Sigmoid colon (tissue), 6 donors: ENCODE measurements at regions not wholly inside any gene's neighbourhood (a gene's known extent, or its start where the extent isn't known, plus 50 kb on each side); places are given as distances from the start of the nearest gene placed in this dataset.

Experiments used
- DNase-seq: peaks from one replicate; pipeline ENCODE4 v3.0.0-alpha.2; 2019
- H3K27ac ChIP-seq, 4 donors: fragments of 200-600 bp; sonication (generic); one replicate each; pipeline ENCODE4 v1.5.1; 2016 to 2019; ENCODE audit warnings: mild to moderate bottlenecking in 1 of 4
- H3K27me3 ChIP-seq, 3 donors: fragments of 200-600 bp; sonication (generic); one replicate each; pipeline ENCODE4 v1.5.1; 2019; ENCODE audit warnings: mild to moderate bottlenecking in 1 of 3
- H3K36me3 ChIP-seq, 4 donors: fragments of 200-600 bp; sonication (generic); one replicate each; pipeline ENCODE4 v1.5.1; 2016 to 2019
- H3K4me1 ChIP-seq, 4 donors: fragments of 200-600 bp; sonication (generic); one replicate each; pipeline ENCODE4 v1.5.1; 2017 to 2019
- H3K4me3 ChIP-seq, 4 donors: fragments of 200-600 bp; sonication (generic); one replicate each; pipeline ENCODE4 v1.5.1; 2017 to 2019; ENCODE audit warnings: mild to moderate bottlenecking in 2 of 4, moderate library complexity in 1 of 4
- H3K9me3 ChIP-seq, 4 donors: fragments of 200-600 bp in 3 of 4; sonication (generic) in 3 of 4; one replicate each; pipeline versions ENCODE4 v1.5.1 to v1.6.1; 2013 to 2019
- EP300 ChIP-seq, 4 donors: sonication (generic); formaldehyde crosslinking; IDR thresholded peaks; one replicate each; pipeline ENCODE4 v1.6.1; 2017; ENCODE audit warnings: antibody characterized with exemption in 4 of 4
- POLR2A ChIP-seq, 2 donors: fragments of 450-650 bp; IDR thresholded peaks; one replicate each; pipeline ENCODE4 v1.6.1; 2016; ENCODE audit warnings: antibody characterized with exemption in 2 of 2, mild to moderate bottlenecking in 2 of 2, moderate library complexity in 2 of 2
- POLR2AphosphoS5 ChIP-seq, 4 donors: sonication (generic); formaldehyde crosslinking; IDR thresholded peaks; one replicate each; pipeline ENCODE4 v1.6.1; 2017; ENCODE audit warnings: antibody characterized with exemption in 4 of 4
- WGBS, 2 donors: extraction: QIAGEN DNeasy Blood & Tissue Kit; methylation state at CpG; one replicate each; pipeline ENCODE4 v1.1.7; 2013; 5-methylcytosine and 5-hydroxymethylcytosine counted together
- intact Hi-C: fragments of 100-400 bp; cut with DNase I; formaldehyde crosslinking; loops from one replicate; pipeline ENCODE4 v1.15.1; 2023
- TF ChIP-seq, protein P1 (sequence below), 4 experiments: fragments of 450-650 bp in 3 of 4; fragments of 200-600 bp in 1 of 4; IDR thresholded peaks; one replicate each; pipeline ENCODE4 v1.5.1; 2016 to 2019; ENCODE audit warnings: antibody characterized with exemption in 4 of 4, mild to moderate bottlenecking in 3 of 4, moderate library complexity in 2 of 4
- donor health status: healthy with polysubstance abuse.
- donor health status: healthy.

DNA sequence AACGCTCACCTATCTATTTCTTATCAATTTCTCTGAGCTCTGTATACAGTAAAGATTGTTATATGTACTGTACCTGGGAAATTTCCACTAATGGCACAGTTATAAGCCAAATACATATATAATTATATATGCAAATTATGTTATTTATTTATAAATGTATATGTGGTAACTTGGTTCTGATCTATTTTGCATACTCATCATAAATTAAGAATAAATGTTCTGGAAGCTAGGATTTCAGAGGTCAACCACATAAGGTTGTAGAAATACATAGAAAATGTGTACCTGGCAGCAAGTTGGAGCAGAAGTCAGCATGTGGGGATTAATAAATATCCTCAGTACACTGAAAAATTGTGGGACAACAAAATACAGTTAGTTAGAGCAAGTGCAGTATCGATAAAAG is 353.7 kb upstream of the ZNF521 start:
- WGBS, 2 donors, result 60 to 91% methylated on average over 2 of the region's 2 CpGs
- DNase-seq, result no peak
- Histone ChIP-seq H3K27me3 (no peaks in the 10 kb centered on the region), H3K9me3 (no peaks in the 10 kb centered on the region), H3K4me3 (no peak overlapping the region), H3K36me3 (no peaks in the 10 kb centered on the region), H3K4me1 (no peaks in the 10 kb centered on the region), H3K27ac (no peak overlapping the region)
- intact Hi-C loops, result no loop called here
- no peak for TF ChIP-seq POLR2AphosphoS5 (IDR thresholded peaks at IDR 0.05)
- no peak for TF ChIP-seq POLR2A (IDR thresholded peaks at IDR 0.05)
- TF ChIP-seq EP300 (IDR thresholded peaks at IDR 0.05), result no peak
- TF ChIP-seq, protein P1, sequence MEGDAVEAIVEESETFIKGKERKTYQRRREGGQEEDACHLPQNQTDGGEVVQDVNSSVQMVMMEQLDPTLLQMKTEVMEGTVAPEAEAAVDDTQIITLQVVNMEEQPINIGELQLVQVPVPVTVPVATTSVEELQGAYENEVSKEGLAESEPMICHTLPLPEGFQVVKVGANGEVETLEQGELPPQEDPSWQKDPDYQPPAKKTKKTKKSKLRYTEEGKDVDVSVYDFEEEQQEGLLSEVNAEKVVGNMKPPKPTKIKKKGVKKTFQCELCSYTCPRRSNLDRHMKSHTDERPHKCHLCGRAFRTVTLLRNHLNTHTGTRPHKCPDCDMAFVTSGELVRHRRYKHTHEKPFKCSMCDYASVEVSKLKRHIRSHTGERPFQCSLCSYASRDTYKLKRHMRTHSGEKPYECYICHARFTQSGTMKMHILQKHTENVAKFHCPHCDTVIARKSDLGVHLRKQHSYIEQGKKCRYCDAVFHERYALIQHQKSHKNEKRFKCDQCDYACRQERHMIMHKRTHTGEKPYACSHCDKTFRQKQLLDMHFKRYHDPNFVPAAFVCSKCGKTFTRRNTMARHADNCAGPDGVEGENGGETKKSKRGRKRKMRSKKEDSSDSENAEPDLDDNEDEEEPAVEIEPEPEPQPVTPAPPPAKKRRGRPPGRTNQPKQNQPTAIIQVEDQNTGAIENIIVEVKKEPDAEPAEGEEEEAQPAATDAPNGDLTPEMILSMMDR (IDR thresholded peaks at IDR 0.05), result no peak

DNA sequence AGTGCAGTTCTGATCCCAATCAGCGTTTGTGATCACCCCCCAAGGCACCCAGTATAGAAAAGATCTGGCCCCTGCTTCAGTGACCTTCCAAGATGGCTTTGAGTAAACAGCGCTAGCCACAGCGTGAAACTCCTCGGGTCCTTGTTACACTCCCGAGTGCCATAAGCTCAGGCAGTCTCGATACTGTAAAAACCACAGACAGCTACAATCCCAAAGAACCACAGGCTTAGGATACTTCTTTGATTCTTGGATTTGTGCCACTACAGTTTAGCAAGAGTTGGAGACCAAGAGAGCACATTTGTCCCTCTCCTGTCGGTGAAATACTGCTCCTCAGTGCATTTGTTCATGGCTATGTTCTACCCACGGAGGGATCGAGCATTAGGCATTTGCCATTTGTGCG is 352.5 kb upstream of the ZNF521 start:
- TF ChIP-seq POLR2A (IDR thresholded peaks at IDR 0.05), result no peak
- TF ChIP-seq EP300 (IDR thresholded peaks at IDR 0.05), result no peak
- TF ChIP-seq, protein P1 (IDR thresholded peaks at IDR 0.05), result no peak
- TF ChIP-seq POLR2AphosphoS5 (IDR thresholded peaks at IDR 0.05), result no peak
- DNase-seq, result no peak
- Histone ChIP-seq H3K4me1 (no peaks in the 10 kb centered on the region), H3K27ac (no peak overlapping the region), H3K4me3 (no peak overlapping the region), H3K27me3 (no peaks in the 10 kb centered on the region), H3K9me3 (no peaks in the 10 kb centered on the region), H3K36me3 (no peaks in the 10 kb centered on the region)
- intact Hi-C loops, result no loop called here
- WGBS, 2 donors, result 79 to 82% methylated on average over 10 of the region's 10 CpGs

DNA sequence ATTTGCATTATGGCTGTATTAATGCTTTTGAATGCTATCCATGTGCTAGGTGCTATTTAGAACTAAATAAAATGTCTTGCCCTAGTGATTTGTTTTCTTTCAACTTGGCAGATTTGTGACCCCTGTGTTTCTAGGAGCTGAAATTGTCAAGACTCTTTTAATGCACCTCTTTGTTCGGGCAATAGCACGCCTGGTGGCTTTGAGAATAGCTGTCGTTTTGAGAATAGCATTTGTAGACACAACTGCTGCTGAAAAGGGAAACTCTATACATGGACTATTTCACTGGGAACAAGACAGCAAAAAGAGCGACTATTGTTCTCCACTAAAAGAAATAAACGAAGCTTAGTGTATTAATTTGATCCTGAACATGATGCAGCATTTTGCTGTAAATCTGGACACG is 352.1 kb upstream of the ZNF521 start:
- TF ChIP-seq EP300 (IDR thresholded peaks at IDR 0.05) (no peak), POLR2AphosphoS5 (IDR thresholded peaks at IDR 0.05) (no peak), POLR2A (IDR thresholded peaks at IDR 0.05) (no peak)
- TF ChIP-seq, protein P1 (IDR thresholded peaks at IDR 0.05), result no peak
- no peaks in the 10 kb centered on the region for H3K4me1 ChIP-seq
- WGBS, 2 donors, result 80% methylated on average over 6 of the region's 6 CpGs
- no peaks in the 10 kb centered on the region for H3K27me3 ChIP-seq
- no peak overlapping the region for H3K4me3 ChIP-seq
- DNase-seq, result no peak
- H3K9me3 ChIP-seq, result no peaks in the 10 kb centered on the region
- H3K36me3 ChIP-seq, result no peaks in the 10 kb centered on the region
- H3K27ac ChIP-seq, result no peak overlapping the region
- intact Hi-C loops, result no loop called here

DNA sequence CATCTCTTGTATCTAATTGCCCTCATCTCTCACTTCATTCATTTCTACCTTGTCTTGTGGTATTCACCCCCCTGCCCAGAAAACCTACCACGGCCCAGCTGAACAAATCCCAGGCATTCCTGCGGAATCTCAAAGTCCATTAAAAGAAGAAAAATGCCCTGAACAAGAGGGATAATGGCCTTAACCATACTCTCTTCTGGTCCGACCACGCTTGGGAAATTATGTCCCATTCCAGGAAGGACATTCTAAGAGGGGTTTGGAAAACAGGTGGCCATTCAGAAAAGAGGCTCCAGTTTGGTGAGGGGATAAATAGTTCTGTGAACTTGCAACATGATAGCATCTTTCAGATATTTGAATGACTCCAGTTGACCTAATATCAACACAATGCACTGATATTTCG is 349.9 kb upstream of the ZNF521 start:
- no peak overlapping the region for H3K4me3 ChIP-seq
- intact Hi-C loops, result no loop called here
- H3K27ac ChIP-seq, result no peak overlapping the region
- no peaks in the 10 kb centered on the region for H3K27me3 ChIP-seq
- H3K4me1 ChIP-seq, result no peaks in the 10 kb centered on the region
- H3K36me3 ChIP-seq, result no peaks in the 10 kb centered on the region
- WGBS, 2 donors, result 90 to 91% methylated on average over 5 of the region's 5 CpGs
- no peak for TF ChIP-seq POLR2A (IDR thresholded peaks at IDR 0.05)
- TF ChIP-seq, protein P1 (IDR thresholded peaks at IDR 0.05), result no peak
- TF ChIP-seq EP300 (IDR thresholded peaks at IDR 0.05), result no peak
- no peak for TF ChIP-seq POLR2AphosphoS5 (IDR thresholded peaks at IDR 0.05)
- DNase-seq, result no peak
- no peaks in the 10 kb centered on the region for H3K9me3 ChIP-seq

DNA sequence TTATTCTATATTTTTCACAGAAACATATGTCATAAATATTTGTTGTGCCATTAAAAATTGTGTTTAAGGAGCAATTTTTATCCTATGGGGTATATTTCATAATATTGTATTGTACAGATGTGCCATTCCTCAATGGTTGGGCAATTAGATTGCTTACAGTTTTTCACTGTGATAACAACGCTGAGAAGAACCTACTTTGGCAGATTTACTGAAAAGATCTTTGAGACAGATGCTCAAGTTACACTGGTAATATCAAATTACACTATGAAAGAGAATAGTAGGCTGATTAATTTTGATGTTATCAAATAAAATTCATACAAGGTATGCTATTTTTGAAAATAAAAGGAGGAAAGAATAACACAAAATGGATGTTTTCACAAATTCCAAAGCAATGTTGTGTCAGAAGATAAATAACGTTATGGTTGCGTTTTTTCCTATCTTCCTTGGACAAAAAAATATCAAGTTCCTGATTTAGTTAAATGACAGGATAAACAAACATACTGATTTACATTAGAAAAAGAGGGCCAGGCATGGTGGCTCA is 335.1 kb upstream of the ZNF521 start:
- intact Hi-C loops, result no loop called here

More for the DNA sequence above, 335.1 kb upstream of the ZNF521 start:
- Histone ChIP-seq H3K9me3 (no peaks in the 10 kb centered on the region), H3K4me3 (no peak overlapping the region), H3K27ac (no peak overlapping the region), H3K27me3 (no peaks in the 10 kb centered on the region), H3K36me3 (no peaks in the 10 kb centered on the region), H3K4me1 (no peaks in the 10 kb centered on the region)
- DNase-seq, result no peak
- 77 to 81% methylated on average over 3 of the region's 3 CpGs for WGBS, 2 donors
- TF ChIP-seq POLR2A (IDR thresholded peaks at IDR 0.05) (no peak), POLR2AphosphoS5 (IDR thresholded peaks at IDR 0.05) (no peak), EP300 (IDR thresholded peaks at IDR 0.05) (no peak)
- TF ChIP-seq, protein P1 (IDR thresholded peaks at IDR 0.05), result no peak
